Activated CD8-positive, alpha-beta T cell treated with anti-CD3 and anti-CD28 coated beads, Interleukin-2, amount 10 ng/mL, durations not matched to agents 7 days and 5 days (primary cell): ENCODE measurements at regions not wholly inside any gene's neighbourhood (a gene's known extent, or its start where the extent isn't known, plus 50 kb on each side); places are given as distances from the start of the nearest gene placed in this dataset.

ENCODE experiments used
- ATAC-seq: fragments of 150-1000 bp; cut with Tn5 transposase; one replicate; pipeline ENCODE4 v1.10.0; 2021; ENCODE audit warnings: moderate library complexity
- CTCF ChIA-PET: fragments of 350-600 bp; sonication (Branson Sonifier 250); formaldehyde crosslinking; loops from one replicate; lab custom pipeline; 2021; ENCODE audit warnings: antibody characterized with exemption; lab: Charles Lee
- POLR2A ChIA-PET: fragments of 350-600 bp; sonication (Branson Sonifier 250); formaldehyde crosslinking; loops from one replicate; lab custom pipeline; 2021; ENCODE audit warnings: antibody characterized with exemption; lab: Charles Lee
- DNase-seq: peaks from one replicate; pipeline ENCODE4 v3.0.0-alpha.2; 2020
- H3K27ac Mint-ChIP-seq: one replicate; pipeline ENCODE4 v1.8.0; 2021; ENCODE audit warnings: mild to moderate bottlenecking, mixed read lengths
- H3K27me3 Mint-ChIP-seq: one replicate; pipeline ENCODE4 v1.8.0; 2021; ENCODE audit warnings: low read depth, mixed read lengths
- H3K36me3 Mint-ChIP-seq: one replicate; pipeline ENCODE4 v1.8.0; 2021; ENCODE audit warnings: low read depth, mixed read lengths
- H3K4me1 Mint-ChIP-seq: one replicate; pipeline ENCODE4 v1.8.0; 2021; ENCODE audit warnings: low read depth, mixed read lengths
- H3K4me3 Mint-ChIP-seq: one replicate; pipeline ENCODE4 v1.8.0; 2021; ENCODE audit warnings: mild to moderate bottlenecking, mixed read lengths
- H3K9me3 Mint-ChIP-seq: one replicate; pipeline ENCODE4 v1.8.0; 2022; ENCODE audit warnings: mixed read lengths; ENCODE audit not compliant: insufficient read depth

GRCh38 chr1:182275271-182275670 lies 116.3 kb downstream of the GLUL start:
- ChIA-PET POLR2A (no interaction called here), CTCF (no interaction called here)
- Mint-ChIP-seq H3K9me3 (no peaks in the 10 kb centered on the region), H3K4me3 (no peak overlapping the region), H3K27ac (no peak overlapping the region), H3K4me1 (no peaks in the 10 kb centered on the region), H3K27me3 (no peaks in the 10 kb centered on the region), H3K36me3 (no peaks in the 10 kb centered on the region)
- ATAC-seq (no peak), DNase-seq (no peak)

GRCh38 chr1:182274618-182275017 lies 117.0 kb downstream of the GLUL start:
- no peak for ATAC-seq
- Mint-ChIP-seq H3K27me3 (no peaks in the 10 kb centered on the region), H3K9me3 (no peaks in the 10 kb centered on the region), H3K4me3 (no peak overlapping the region), H3K4me1 (no peaks in the 10 kb centered on the region), H3K27ac (no peak overlapping the region), H3K36me3 (no peaks in the 10 kb centered on the region)
- no peak for DNase-seq
- CTCF ChIA-PET: no interaction called here
- POLR2A ChIA-PET: no interaction called here

- DNase-seq (no peak), ATAC-seq (no peak)
- ChIA-PET CTCF (interaction anchor here (1.4 kb wide), 1 partner anchor 128 kb away, joined by 5 read pairs; no protein-coding TSS in a partner anchor), POLR2A (no interaction called here)
- Mint-ChIP-seq H3K4me3 (no peak overlapping the region), H3K27me3 (no peaks in the 10 kb centered on the region), H3K27ac (no peak overlapping the region), H3K4me1 (peaks cover 3% of the 10 kb centered on the region), H3K36me3 (no peaks in the 10 kb centered on the region), H3K9me3 (no peaks in the 10 kb centered on the region)
Observed at GRCh38 chr1:182270731-182271130, 120.9 kb downstream of the GLUL start.

- no peaks in the 10 kb centered on the region for H3K9me3 Mint-ChIP-seq
- POLR2A ChIA-PET: no interaction called here
- CTCF ChIA-PET: no interaction called here
- no peaks in the 10 kb centered on the region for H3K27me3 Mint-ChIP-seq
- H3K4me3 Mint-ChIP-seq: no peak overlapping the region
- no peak for DNase-seq
- no peak for ATAC-seq
- H3K36me3 Mint-ChIP-seq: no peaks in the 10 kb centered on the region
- H3K4me1 Mint-ChIP-seq: peaks cover 3% of the 10 kb centered on the region
- no peak overlapping the region for H3K27ac Mint-ChIP-seq
Observed at GRCh38 chr1:182269097-182269496, 122.5 kb downstream of the GLUL start.

GRCh38 chr1:182268669-182269068 lies 122.9 kb downstream of the GLUL start:
- Mint-ChIP-seq H3K9me3 (no peaks in the 10 kb centered on the region), H3K4me1 (peaks cover 3% of the 10 kb centered on the region), H3K27ac (no peak overlapping the region), H3K27me3 (no peaks in the 10 kb centered on the region), H3K4me3 (no peak overlapping the region), H3K36me3 (no peaks in the 10 kb centered on the region)
- ChIA-PET CTCF (interaction anchor here (0.7 kb wide), 1 partner anchor 125 kb away, joined by 3 read pairs; no protein-coding TSS in a partner anchor), POLR2A (no interaction called here)
- no peak for DNase-seq
- no peak for ATAC-seq

GRCh38 chr1:182264185-182264584 lies 127.4 kb downstream of the GLUL start:
- ChIA-PET CTCF (interaction anchor here (1.8 kb wide), 1 partner anchor 132 kb away, joined by 5 read pairs; no protein-coding TSS in a partner anchor), POLR2A (no interaction called here)
- no peak for DNase-seq
- Mint-ChIP-seq H3K36me3 (peaks cover 5% of the 10 kb centered on the region), H3K9me3 (no peaks in the 10 kb centered on the region), H3K4me1 (peaks cover 31% of the 10 kb centered on the region), H3K27me3 (no peaks in the 10 kb centered on the region), H3K27ac (no peak overlapping the region), H3K4me3 (no peak overlapping the region)
- no peak for ATAC-seq

- ChIA-PET CTCF (interaction anchor here (1.8 kb wide), 1 partner anchor 133 kb away, joined by 5 read pairs; no protein-coding TSS in a partner anchor), POLR2A (no interaction called here)
- H3K27me3 Mint-ChIP-seq: no peaks in the 10 kb centered on the region
- H3K27ac Mint-ChIP-seq: no peak overlapping the region
- ATAC-seq (no peak), DNase-seq (no peak)
- no peaks in the 10 kb centered on the region for H3K9me3 Mint-ChIP-seq
- peaks cover 32% of the 10 kb centered on the region for H3K4me1 Mint-ChIP-seq
- peaks cover 5% of the 10 kb centered on the region for H3K36me3 Mint-ChIP-seq
- no peak overlapping the region for H3K4me3 Mint-ChIP-seq
Observed at GRCh38 chr1:182263706-182264105, 127.9 kb downstream of the GLUL start.

- Mint-ChIP-seq H3K9me3 (no peaks in the 10 kb centered on the region), H3K4me1 (peaks cover 31% of the 10 kb centered on the region), H3K36me3 (peaks cover 5% of the 10 kb centered on the region), H3K27me3 (no peaks in the 10 kb centered on the region), H3K4me3 (no peak overlapping the region), H3K27ac (no peak overlapping the region)
- no peak for DNase-seq
- ChIA-PET POLR2A (no interaction called here), CTCF (no interaction called here)
- no peak for ATAC-seq
Observed at GRCh38 chr1:182262425-182262824, 129.2 kb downstream of the GLUL start.

- CTCF ChIA-PET: no interaction called here
- Mint-ChIP-seq H3K4me1 (peaks cover 31% of the 10 kb centered on the region), H3K4me3 (no peak overlapping the region), H3K36me3 (peaks cover 5% of the 10 kb centered on the region), H3K9me3 (no peaks in the 10 kb centered on the region), H3K27me3 (no peaks in the 10 kb centered on the region), H3K27ac (peak overlapping the region; percentile 10)
- POLR2A ChIA-PET: no interaction called here
- ATAC-seq (no peak), DNase-seq (no peak)
Observed at GRCh38 chr1:182261655-182262054, 129.9 kb downstream of the GLUL start.

GRCh38 chr1:182260516-182260915 lies 131.1 kb downstream of the GLUL start:
- ATAC-seq (no peak), DNase-seq (no peak)
- H3K27ac Mint-ChIP-seq: no peak overlapping the region
- H3K9me3 Mint-ChIP-seq: no peaks in the 10 kb centered on the region
- ChIA-PET CTCF (interaction anchor here (1.5 kb wide), 1 partner anchor 17 kb away, joined by 3 read pairs; no protein-coding TSS in a partner anchor), POLR2A (no interaction called here)
- peaks cover 5% of the 10 kb centered on the region for H3K36me3 Mint-ChIP-seq
- peaks cover 31% of the 10 kb centered on the region for H3K4me1 Mint-ChIP-seq
- no peaks in the 10 kb centered on the region for H3K27me3 Mint-ChIP-seq
- no peak overlapping the region for H3K4me3 Mint-ChIP-seq

GRCh38 chr1:182259968-182260367 lies 131.6 kb downstream of the GLUL start:
- H3K36me3 Mint-ChIP-seq: peaks cover 5% of the 10 kb centered on the region
- CTCF ChIA-PET: interaction anchor here (1.5 kb wide), 1 partner anchor 18 kb away, joined by 3 read pairs; no protein-coding TSS in a partner anchor

GRCh38 chr1:182259229-182259872 lies 132.2 kb downstream of the GLUL start:
- ChIA-PET CTCF (interaction anchor here (1.1 to 1.5 kb wide), 2 partner anchors 18 to 137 kb away, joined by 3 read pairs; no protein-coding TSS in a partner anchor), POLR2A (interaction anchor here (0.6 to 0.8 kb wide), 2 partner anchors 11 to 43 kb away, joined by 3 read pairs; no protein-coding TSS in a partner anchor)
- peak; percentile 93 for ATAC-seq
- Mint-ChIP-seq H3K36me3 (peaks cover 5% of the 10 kb centered on the region), H3K4me3 (peak overlapping the region; percentile 39), H3K27me3 (no peaks in the 10 kb centered on the region), H3K9me3 (no peaks in the 10 kb centered on the region), H3K4me1 (peaks cover 31% of the 10 kb centered on the region), H3K27ac (peak overlapping the region; percentile 98)
- DNase-seq: peak; percentile 85

More at GRCh38 chr1:182259968-182260367, 131.6 kb downstream of the GLUL start:
- Mint-ChIP-seq H3K27ac (peak overlapping the region; percentile 98), H3K4me1 (peaks cover 31% of the 10 kb centered on the region), H3K27me3 (no peaks in the 10 kb centered on the region), H3K4me3 (peak overlapping the region; percentile 32), H3K9me3 (no peaks in the 10 kb centered on the region)
- no peak for DNase-seq
- POLR2A ChIA-PET: interaction anchor here (0.8 kb wide), 1 partner anchor 11 kb away, joined by 3 read pairs; no protein-coding TSS in a partner anchor
- ATAC-seq: no peak
